EL (cell line): ENCODE measurements at regions not wholly inside any gene's neighbourhood (a gene's known extent, or its start where the extent isn't known, plus 50 kb on each side); places are given as distances from the start of the nearest gene placed in this dataset.

Source experiments
- DNase-seq: peaks from one replicate; pipeline ENCODE4 v3.0.0-alpha.2; 2016

DNA sequence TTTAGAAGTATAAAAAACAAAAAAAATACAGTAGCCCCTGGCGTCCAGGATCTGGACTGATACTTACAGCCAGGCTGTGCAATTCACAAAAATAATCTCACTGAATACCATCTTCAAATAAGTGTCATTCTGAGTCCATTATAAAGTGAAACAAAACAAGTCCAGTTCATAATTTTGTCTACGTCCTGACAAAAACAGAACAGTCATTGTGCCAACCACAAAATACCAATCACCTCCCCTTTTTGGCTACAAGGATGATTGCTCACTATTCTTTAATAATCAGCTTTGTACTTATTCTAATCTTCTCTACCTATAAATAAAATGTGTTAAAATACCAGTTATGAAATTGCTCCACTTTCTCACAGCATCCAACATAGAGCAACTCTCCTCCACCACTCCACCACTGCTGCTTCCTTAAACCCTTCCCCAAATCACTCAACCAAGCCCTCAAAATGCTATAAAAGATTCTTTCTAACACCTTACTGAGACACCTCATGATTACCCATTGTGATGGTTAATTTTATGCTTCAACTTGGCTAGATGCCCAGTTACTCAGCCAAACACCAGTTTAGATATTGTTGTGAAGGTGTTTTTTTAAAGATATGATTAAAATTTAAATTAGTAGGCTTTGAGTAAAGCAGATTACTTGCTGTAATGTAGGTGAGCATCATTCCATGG lies 479.8 kb upstream of the SEMA3A start:
- peak; percentile 22 for DNase-seq

GRCh38 chr7:84669177-84669732 lies 474.7 kb upstream of the SEMA3A start:
- DNase-seq: no peak

DNA sequence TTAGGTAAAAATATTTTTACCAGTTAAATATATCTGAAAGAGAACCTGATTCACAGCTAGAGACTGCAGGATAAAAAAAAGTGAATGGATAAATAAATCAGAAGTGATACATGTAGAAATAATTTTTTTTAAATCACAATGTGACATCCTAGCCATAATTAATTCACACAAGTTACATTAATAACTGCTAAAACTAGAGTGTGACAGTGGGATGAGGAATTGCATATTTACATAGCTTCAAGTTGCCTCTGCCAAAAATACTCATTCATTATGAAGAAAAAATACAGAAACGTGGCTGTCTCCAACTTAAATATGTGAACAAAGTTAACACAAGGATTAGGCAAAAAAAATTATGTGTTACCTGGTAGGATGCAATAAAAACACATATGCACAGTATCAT lies 473.5 kb upstream of the SEMA3A start:
- DNase-seq: no peak

GRCh38 chr7:84666651-84667050 lies 472.1 kb upstream of the SEMA3A start:
- no peak for DNase-seq

GRCh38 chr7:84665339-84665738 lies 470.8 kb upstream of the SEMA3A start:
- DNase-seq: no peak

GRCh38 chr7:84664626-84665025 lies 470.0 kb upstream of the SEMA3A start:
- DNase-seq: no peak

DNA sequence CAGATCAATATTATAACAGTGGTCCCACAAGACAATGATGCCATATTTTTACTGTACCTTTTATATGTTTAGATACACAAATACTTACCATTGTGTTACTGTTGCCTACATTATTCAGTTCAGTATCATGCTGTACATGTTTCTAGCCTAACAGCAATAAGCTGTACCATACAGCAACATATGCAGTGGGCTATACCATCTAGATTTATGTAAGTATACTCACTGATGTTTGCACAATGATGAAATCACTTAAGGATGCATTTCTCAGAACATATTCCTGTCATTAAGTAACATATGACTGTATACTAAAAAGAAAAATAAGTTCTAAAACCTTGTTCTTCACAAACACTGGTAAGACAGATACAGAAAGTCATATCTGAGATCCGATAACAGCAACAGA lies 468.6 kb upstream of the SEMA3A start:
- DNase-seq: no peak

DNA sequence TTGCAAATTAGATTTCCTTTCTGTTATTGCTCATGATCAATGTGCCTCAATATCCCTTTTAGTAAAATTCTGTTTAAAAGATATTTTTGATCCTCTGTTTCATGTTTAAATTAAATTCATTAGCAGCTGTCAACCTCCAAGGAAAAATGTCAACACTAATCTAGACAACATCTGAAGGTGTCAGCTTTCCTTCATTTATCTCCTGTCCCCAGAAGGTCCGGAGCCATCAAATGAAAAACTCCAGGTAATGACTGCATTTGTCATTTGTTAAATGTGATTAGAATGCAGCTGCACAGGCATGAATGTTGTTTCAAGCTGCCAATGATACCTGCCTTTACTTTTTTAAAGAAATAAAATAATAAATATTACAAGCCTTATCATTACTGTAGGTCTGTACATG lies 463.7 kb upstream of the SEMA3A start:
- DNase-seq: no peak

GRCh38 chr7:84654273-84654672 lies 459.7 kb upstream of the SEMA3A start:
- no peak for DNase-seq

DNA sequence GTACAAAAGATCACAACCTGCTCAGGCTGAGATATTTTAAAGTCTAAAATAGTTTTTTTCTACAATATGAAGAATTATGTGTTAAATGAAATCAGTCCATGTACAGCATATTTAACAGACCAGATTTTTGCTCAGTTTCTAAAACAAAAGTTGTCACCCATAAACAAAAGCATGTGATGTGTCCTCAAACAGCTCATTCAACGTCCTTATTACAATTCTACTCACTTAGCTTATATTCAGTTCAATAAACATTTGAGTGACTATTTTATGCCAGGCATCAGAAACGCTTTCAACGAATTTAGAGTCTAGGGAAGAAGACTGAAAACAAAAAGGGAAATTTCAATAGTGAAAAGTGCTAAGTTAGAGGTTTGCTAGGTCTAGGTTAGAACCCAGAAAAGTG lies 457.3 kb upstream of the SEMA3A start:
- no peak for DNase-seq

- DNase-seq: peak; percentile 92
These were observed 453.5 kb upstream of the SEMA3A start for GRCh38 chr7:84647797-84648757.

DNA sequence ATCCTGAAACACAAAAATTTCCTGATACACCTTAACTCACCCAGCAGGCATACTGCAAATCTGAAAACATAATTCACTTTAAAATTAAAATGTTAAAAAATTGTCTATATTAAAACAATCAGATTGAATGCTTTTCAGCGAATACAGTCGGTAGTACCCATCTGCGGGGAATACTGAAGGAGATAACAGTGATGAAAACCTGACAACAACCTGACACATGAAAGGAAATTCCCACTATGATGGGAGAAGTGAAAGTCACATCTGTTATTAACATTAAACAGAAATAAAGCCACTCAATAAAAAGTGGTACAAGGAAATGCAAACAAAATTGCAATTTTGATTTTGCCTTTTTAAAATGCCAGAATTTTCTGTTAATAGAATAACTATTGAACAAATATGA lies 448.0 kb upstream of the SEMA3A start:
- no peak for DNase-seq

GRCh38 chr7:84640637-84641036 lies 446.0 kb upstream of the SEMA3A start:
- no peak for DNase-seq

DNA sequence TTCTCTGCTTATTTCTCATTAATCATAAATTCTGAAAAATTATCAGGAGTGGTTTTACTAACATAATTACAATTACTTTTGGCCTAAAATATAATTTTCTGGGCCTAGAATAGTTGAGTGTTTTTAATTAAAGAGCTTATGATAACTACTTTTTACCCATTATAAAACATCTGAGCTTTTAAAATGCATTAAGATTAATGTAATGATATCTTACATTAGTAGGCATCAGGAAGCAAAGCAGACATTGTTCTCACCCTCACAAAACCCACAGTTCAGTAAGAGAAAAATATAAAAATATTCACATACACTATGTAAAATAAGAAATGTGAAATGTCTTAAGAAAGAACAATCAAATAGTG lies 443.7 kb upstream of the SEMA3A start:
- no peak for DNase-seq

GRCh38 chr7:84637568-84638338 lies 443.2 kb upstream of the SEMA3A start:
- DNase-seq: peak; percentile 92

GRCh38 chr7:84631913-84632312 lies 437.3 kb upstream of the SEMA3A start:
- no peak for DNase-seq

- no peak for DNase-seq
These were observed 435.2 kb upstream of the SEMA3A start for GRCh38 chr7:84629640-84630318.

GRCh38 chr7:84629216-84629615 lies 434.6 kb upstream of the SEMA3A start:
- DNase-seq: peak; percentile 7

GRCh38 chr7:84627250-84627649 lies 432.7 kb upstream of the SEMA3A start:
- DNase-seq: no peak

DNA sequence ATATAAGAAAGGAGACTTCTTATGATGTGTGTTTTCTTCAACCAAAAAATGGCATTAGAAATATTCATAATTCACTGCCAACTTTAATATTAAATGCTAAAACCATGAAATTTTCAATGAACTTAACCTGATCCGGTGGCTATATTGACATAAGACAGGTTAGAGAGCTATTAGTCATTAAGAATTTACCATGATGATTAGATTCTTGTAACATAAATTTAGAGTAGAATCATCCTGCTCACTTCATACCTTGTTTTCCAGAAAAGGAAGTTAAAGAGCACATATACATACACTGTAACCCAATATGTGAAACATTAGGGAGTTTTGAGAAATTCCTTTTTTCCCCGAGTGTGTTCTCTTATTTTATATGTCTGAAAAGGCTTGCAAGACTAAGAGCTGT lies 430.3 kb upstream of the SEMA3A start:
- no peak for DNase-seq

DNA sequence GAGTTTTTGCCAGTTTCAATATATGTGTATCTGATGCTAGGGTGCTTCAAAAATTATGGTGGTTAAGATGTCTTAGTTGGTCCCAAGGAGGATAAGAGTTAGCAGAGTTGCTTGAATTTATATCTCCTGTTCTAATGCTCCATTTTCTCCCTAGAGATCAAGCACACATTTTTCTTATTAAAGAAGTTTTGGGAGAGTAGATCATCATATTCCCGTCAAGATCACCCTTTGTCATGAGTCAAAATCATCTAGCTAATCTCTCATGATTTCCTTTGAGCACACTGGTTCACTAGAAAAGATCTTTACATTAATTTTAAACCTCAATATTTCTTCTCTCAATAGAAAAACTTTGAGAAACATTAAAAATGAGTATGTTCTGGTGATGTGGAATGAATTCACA lies 429.9 kb upstream of the SEMA3A start:
- DNase-seq: no peak

DNA sequence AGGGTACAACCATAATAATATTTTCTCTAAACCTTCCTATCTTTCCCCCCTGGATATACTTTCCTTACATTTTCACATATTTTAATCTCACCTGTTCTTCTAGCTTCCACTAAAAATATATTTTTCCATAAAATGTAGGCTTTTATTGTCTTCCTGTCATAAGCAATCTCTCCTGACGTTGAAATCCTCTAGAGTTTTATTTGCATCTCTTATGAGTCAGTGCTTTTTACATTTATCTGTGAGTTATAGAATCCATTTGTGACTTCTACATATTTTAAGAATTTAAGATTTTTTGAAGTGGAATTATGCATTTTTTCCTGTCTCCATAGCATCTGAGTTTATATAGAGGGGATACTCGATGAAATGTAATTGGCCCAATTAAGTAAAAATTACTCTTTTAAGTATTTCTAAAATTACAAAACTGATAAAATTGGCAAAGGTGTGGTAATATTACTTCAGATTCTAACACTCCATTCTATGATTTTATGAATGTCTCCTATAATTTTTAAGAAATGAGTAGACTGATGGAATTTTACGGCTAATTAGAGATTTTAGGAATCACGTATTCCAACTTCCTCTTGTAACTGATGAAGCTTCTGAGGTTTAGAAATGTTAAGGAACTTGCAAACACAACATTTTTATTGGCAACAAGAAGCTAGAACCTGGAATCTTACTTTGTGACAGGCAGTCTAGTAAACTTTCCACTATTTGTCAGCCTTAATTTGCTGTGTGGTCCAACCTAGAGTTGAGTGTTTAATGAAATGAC lies 422.9 kb upstream of the SEMA3A start:
- DNase-seq: no peak
